Naive thymus-derived CD4-positive, alpha-beta T cell (primary cell): ENCODE measurements at regions not wholly inside any gene's neighbourhood (a gene's known extent, or its start where the extent isn't known, plus 50 kb on each side); places are given as distances from the start of the nearest gene placed in this dataset.

Experiments used
- ATAC-seq: fragments of 150-1000 bp; cut with Tn5 transposase; 2 replicates; pipeline ENCODE4 v1.10.0; 2021; ENCODE audit warnings: mild to moderate bottlenecking, moderate library complexity
- CTCF ChIA-PET: fragments of 350-600 bp; sonication (Branson Sonifier 250); formaldehyde crosslinking; loops from one replicate; lab custom pipeline; 2021; ENCODE audit warnings: antibody characterized with exemption; lab: Charles Lee
- POLR2A ChIA-PET: fragments of 350-600 bp; sonication (Branson Sonifier 250); formaldehyde crosslinking; loops from one replicate; lab custom pipeline; 2021; ENCODE audit warnings: antibody characterized with exemption, inconsistent platforms; lab: Charles Lee
- DNase-seq, 9 donors: peaks; one replicate each; pipeline versions ENCODE4 v3.0.0 to v3.0.0-alpha.2; 2020 to 2022; ENCODE audit warnings: mixed read lengths in 1 of 9
- H3K27ac ChIP-seq: one replicate; pipeline ENCODE4 v1.7.0; 2013; ENCODE audit warnings: mild to moderate bottlenecking, low read depth, low read length, moderate library complexity
- H3K27me3 ChIP-seq, 2 donors: one replicate each; pipeline ENCODE4 v1.7.0; 2013; ENCODE audit warnings: low read length in 2 of 2, mild to moderate bottlenecking in 2 of 2, moderate library complexity in 2 of 2; ENCODE audit not compliant: control insufficient read depth in 2 of 2, insufficient read depth in 2 of 2
- H3K36me3 ChIP-seq, 3 experiments: 1 replicate in 2 of 3; 2 replicates in 1 of 3; pipeline ENCODE4 v1.7.0; 2013; ENCODE audit warnings: low read length in 3 of 3, mild to moderate bottlenecking in 3 of 3, moderate library complexity in 1 of 3; ENCODE audit not compliant: insufficient read depth in 3 of 3, control insufficient read depth in 2 of 3
- H3K4me1 ChIP-seq, 2 donors: one replicate each; pipeline ENCODE4 v1.7.0; 2013; ENCODE audit warnings: low read length in 2 of 2, mild to moderate bottlenecking in 2 of 2, moderate library complexity in 1 of 2; ENCODE audit not compliant: control insufficient read depth in 2 of 2, insufficient read depth in 2 of 2
- H3K4me3 ChIP-seq: 2 replicates; pipeline ENCODE4 v1.7.0; 2013; ENCODE audit warnings: mild to moderate bottlenecking, low read length
- H3K9me3 ChIP-seq, 3 experiments: 1 replicate in 2 of 3; 2 replicates in 1 of 3; pipeline ENCODE4 v1.7.0; 2013; ENCODE audit warnings: low read length in 3 of 3; ENCODE audit not compliant: control insufficient read depth in 2 of 3
- H3K27ac Mint-ChIP-seq, 9 donors: one replicate each; pipeline ENCODE4 v1.8.0; 2020 to 2022; ENCODE audit warnings: mixed read lengths in 9 of 9, mild to moderate bottlenecking in 8 of 9, moderate library complexity in 5 of 9, inconsistent platforms in 2 of 9
- H3K27me3 Mint-ChIP-seq, 5 donors: one replicate each; pipeline ENCODE4 v1.8.0; 2021 to 2022; ENCODE audit warnings: mixed read lengths in 5 of 5, mild to moderate bottlenecking in 1 of 5
- H3K36me3 Mint-ChIP-seq, 5 donors: one replicate each; pipeline ENCODE4 v1.8.0; 2020 to 2022; ENCODE audit warnings: mixed read lengths in 5 of 5, mild to moderate bottlenecking in 3 of 5, inconsistent platforms in 1 of 5
- H3K4me1 Mint-ChIP-seq, 7 donors: one replicate each; pipeline ENCODE4 v1.8.0; 2020 to 2022; ENCODE audit warnings: mixed read lengths in 7 of 7, mild to moderate bottlenecking in 3 of 7, inconsistent platforms in 1 of 7
- H3K4me3 Mint-ChIP-seq, 10 donors: one replicate each; pipeline ENCODE4 v1.8.0; 2020 to 2022; ENCODE audit warnings: mild to moderate bottlenecking in 10 of 10, mixed read lengths in 10 of 10, moderate library complexity in 6 of 10, inconsistent platforms in 2 of 10
- H3K9me3 Mint-ChIP-seq, 11 donors: one replicate each; pipeline ENCODE4 v1.8.0; 2020 to 2022; ENCODE audit warnings: mixed read lengths in 11 of 11, mild to moderate bottlenecking in 4 of 11, inconsistent platforms in 1 of 11, moderate library complexity in 1 of 11
- intact Hi-C, 2 donors: fragments of 100-400 bp; cut with micrococcal nuclease; formaldehyde crosslinking; loops; one replicate each; pipeline ENCODE4 v1.15.1; 2023

DNA sequence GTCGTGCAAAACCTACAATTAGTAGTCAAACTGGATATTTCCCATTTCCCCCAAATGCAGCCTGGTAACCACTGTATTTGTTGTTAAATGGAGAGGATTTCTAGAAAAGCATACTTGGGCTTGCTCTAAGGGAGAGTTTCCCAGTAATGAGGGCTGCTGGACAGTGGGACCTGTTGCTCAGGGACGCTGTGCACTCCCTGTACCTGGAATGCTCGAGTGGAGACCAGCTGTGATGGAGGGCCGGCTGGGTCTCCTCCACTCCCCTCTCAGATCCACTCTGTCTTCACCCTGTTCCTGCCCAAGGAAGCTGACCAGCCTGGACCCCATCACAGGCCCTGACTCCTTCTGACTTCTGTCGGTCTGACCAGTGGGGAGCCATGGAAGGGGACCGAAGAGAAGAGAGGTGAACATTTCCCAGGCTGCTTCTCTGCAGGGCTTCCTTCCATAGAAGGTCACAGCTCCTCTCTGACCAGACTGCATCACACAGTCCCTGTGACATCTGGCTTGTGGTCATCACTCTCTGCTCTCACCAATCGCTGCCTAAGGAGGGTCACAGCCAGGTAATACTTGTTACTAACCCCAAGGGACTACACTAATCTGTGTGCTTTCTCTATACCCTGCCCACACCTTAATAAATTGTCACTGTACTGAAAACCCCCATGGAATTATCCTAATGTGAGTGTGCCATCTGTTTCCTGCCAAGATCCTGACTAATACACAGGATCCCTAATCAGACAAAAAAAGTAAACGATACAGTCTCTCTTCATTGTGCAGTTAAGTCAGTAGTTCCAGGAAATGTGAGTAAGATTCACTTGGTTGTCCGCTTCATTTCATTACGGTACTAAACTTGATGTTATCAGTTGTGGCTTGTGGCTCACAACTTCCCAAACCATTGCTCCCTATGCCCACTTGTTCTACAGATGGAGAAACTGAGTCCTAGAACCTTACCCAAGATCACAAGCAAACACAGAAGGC lies 102.4 kb downstream of the CCT6B start:
- CTCF ChIA-PET, result no interaction called here
- Histone ChIP-seq H3K4me1 (no peaks in the 10 kb centered on the region), H3K27ac (no peak overlapping the region), H3K27me3 (no peaks in the 10 kb centered on the region), H3K9me3 (no peaks in the 10 kb centered on the region), H3K4me3 (no peak overlapping the region), H3K36me3 (no peaks in the 10 kb centered on the region)
- Mint-ChIP-seq H3K4me3 (no peak overlapping the region), H3K27me3 (peaks cover 0 to 12% (median under 1%) of the 10 kb centered on the region in 5 donors), H3K4me1 (peaks cover 0 to 10% (median 0%) of the 10 kb centered on the region in 7 donors), H3K27ac (no peak overlapping the region), H3K9me3 (no peaks in the 10 kb centered on the region), H3K36me3 (no peaks in the 10 kb centered on the region)
- ATAC-seq (no peak), DNase-seq (no peak)
- intact Hi-C loops, result no loop called here
- POLR2A ChIA-PET, result no interaction called here

- Histone ChIP-seq H3K36me3 (no peaks in the 10 kb centered on the region), H3K4me3 (no peak overlapping the region), H3K4me1 (no peaks in the 10 kb centered on the region), H3K27me3 (no peaks in the 10 kb centered on the region), H3K27ac (no peak overlapping the region), H3K9me3 (no peaks in the 10 kb centered on the region)
- Mint-ChIP-seq H3K4me3 (no peak overlapping the region), H3K27ac (no peak overlapping the region), H3K27me3 (peaks cover 0 to 3% (median 0%) of the 10 kb centered on the region in 5 donors), H3K9me3 (no peaks in the 10 kb centered on the region), H3K4me1 (peaks cover 0 to 8% (median 2%) of the 10 kb centered on the region in 7 donors), H3K36me3 (no peaks in the 10 kb centered on the region)
- intact Hi-C loops, result no loop called here
- no peak for DNase-seq
- ChIA-PET CTCF (no interaction called here), POLR2A (no interaction called here)
- no peak for ATAC-seq
Measured at GRCh38 chr17:34853924-34854323, 107.3 kb downstream of the CCT6B start.

- intact Hi-C loops, result no loop called here
- H3K4me1 Mint-ChIP-seq, result peaks cover 0 to 15% (median 3%) of the 10 kb centered on the region in 7 donors
Measured at GRCh38 chr17:34852614-34853013, 108.6 kb downstream of the CCT6B start.

GRCh38 chr17:34851961-34852540 lies 109.2 kb downstream of the CCT6B start:
- peaks cover 0 to 3% (median 0%) of the 10 kb centered on the region in 5 donors for H3K27me3 Mint-ChIP-seq
- Histone ChIP-seq H3K9me3 (no peaks in the 10 kb centered on the region), H3K4me3 (no peak overlapping the region), H3K36me3 (no peaks in the 10 kb centered on the region), H3K4me1 (no peaks in the 10 kb centered on the region), H3K27ac (no peak overlapping the region), H3K27me3 (no peaks in the 10 kb centered on the region)
- no peaks in the 10 kb centered on the region for H3K36me3 Mint-ChIP-seq
- intact Hi-C loops, result no loop called here
- DNase-seq, result no peak
- peaks cover 0 to 21% (median 1%) of the 10 kb centered on the region in 7 donors for H3K4me1 Mint-ChIP-seq
- H3K27ac Mint-ChIP-seq, result no peak overlapping the region
- no peak for ATAC-seq
- CTCF ChIA-PET, result interaction anchor here (1.2 kb wide), 1 partner anchor 38 kb away, joined by 3 read pairs; no protein-coding TSS in a partner anchor
- no peaks in the 10 kb centered on the region for H3K9me3 Mint-ChIP-seq
- POLR2A ChIA-PET, result no interaction called here
- no peak overlapping the region for H3K4me3 Mint-ChIP-seq

More at GRCh38 chr17:34852614-34853013, 108.6 kb downstream of the CCT6B start:
- Histone ChIP-seq H3K27ac (no peak overlapping the region), H3K4me3 (no peak overlapping the region), H3K36me3 (no peaks in the 10 kb centered on the region), H3K4me1 (no peaks in the 10 kb centered on the region), H3K9me3 (no peaks in the 10 kb centered on the region), H3K27me3 (no peaks in the 10 kb centered on the region)
- POLR2A ChIA-PET, result no interaction called here
- Mint-ChIP-seq H3K27ac (no peak overlapping the region), H3K36me3 (no peaks in the 10 kb centered on the region), H3K9me3 (no peaks in the 10 kb centered on the region), H3K27me3 (peaks cover 0 to 3% (median 0%) of the 10 kb centered on the region in 5 donors), H3K4me3 (no peak overlapping the region)
- CTCF ChIA-PET, result interaction anchor here (1.2 kb wide), 1 partner anchor 38 kb away, joined by 3 read pairs; no protein-coding TSS in a partner anchor
- no peak for DNase-seq
- ATAC-seq, result no peak

- H3K36me3 Mint-ChIP-seq, result no peaks in the 10 kb centered on the region
- CTCF ChIA-PET, result no interaction called here
Measured at GRCh38 chr17:34850964-34851363, 110.3 kb downstream of the CCT6B start.

GRCh38 chr17:34850023-34850422 lies 111.2 kb downstream of the CCT6B start:
- H3K9me3 Mint-ChIP-seq, result no peaks in the 10 kb centered on the region
- DNase-seq, result no peak
- Histone ChIP-seq H3K9me3 (no peaks in the 10 kb centered on the region), H3K4me1 (peaks cover 0 to 1% of the 10 kb centered on the region in 2 donors), H3K27ac (no peak overlapping the region), H3K4me3 (no peak overlapping the region), H3K27me3 (no peaks in the 10 kb centered on the region), H3K36me3 (no peaks in the 10 kb centered on the region)
- peaks cover 0 to 22% (median 5%) of the 10 kb centered on the region in 7 donors for H3K4me1 Mint-ChIP-seq
- H3K27me3 Mint-ChIP-seq, result peaks cover 0 to 3% (median 0%) of the 10 kb centered on the region in 5 donors
- ChIA-PET CTCF (interaction anchor here (0.7 to 1.4 kb wide), 2 partner anchors 9 to 1087 kb away, joined by 3 to 4 read pairs; no protein-coding TSS in a partner anchor), POLR2A (no interaction called here)
- intact Hi-C loops, result no loop called here
- no peaks in the 10 kb centered on the region for H3K36me3 Mint-ChIP-seq
- no peak overlapping the region for H3K4me3 Mint-ChIP-seq
- H3K27ac Mint-ChIP-seq, result no peak overlapping the region
- no peak for ATAC-seq

More at GRCh38 chr17:34850964-34851363, 110.3 kb downstream of the CCT6B start:
- Mint-ChIP-seq H3K9me3 (no peaks in the 10 kb centered on the region), H3K4me1 (peaks cover 0 to 22% (median 1%) of the 10 kb centered on the region in 7 donors), H3K4me3 (no peak overlapping the region), H3K27ac (no peak overlapping the region), H3K27me3 (no peaks in the 10 kb centered on the region)
- H3K4me3 ChIP-seq, result no peak overlapping the region
- no peaks in the 10 kb centered on the region for H3K36me3 ChIP-seq
- no peaks in the 10 kb centered on the region for H3K9me3 ChIP-seq
- POLR2A ChIA-PET, result no interaction called here
- H3K4me1 ChIP-seq, result no peaks in the 10 kb centered on the region
- no peaks in the 10 kb centered on the region for H3K27me3 ChIP-seq
- ATAC-seq, result no peak
- DNase-seq, result no peak
- no peak overlapping the region for H3K27ac ChIP-seq
- intact Hi-C loops, result no loop called here
